Muscle of leg (tissue), 3 donors: ENCODE measurements at regions not wholly inside any gene's neighbourhood (a gene's known extent, or its start where the extent isn't known, plus 50 kb on each side); places are given as distances from the start of the nearest gene placed in this dataset.
A peak's percentile ranks its signal among the peaks of the same experiment; 100 is the strongest.

ENCODE experiments used
- DNase-seq: peaks from one replicate; pipeline ENCODE4 v3.0.0; 2013
- H3K27ac ChIP-seq: one replicate; pipeline ENCODE4 v1.5.1; 2013; ENCODE audit warnings: mild to moderate bottlenecking, low read length, control low read depth
- H3K27me3 ChIP-seq: one replicate; pipeline ENCODE4 v1.6.1; 2013; ENCODE audit warnings: low read length; ENCODE audit not compliant: control insufficient read depth, insufficient read depth
- H3K36me3 ChIP-seq: one replicate; pipeline ENCODE4 v1.6.1; 2013; ENCODE audit warnings: low read length; ENCODE audit not compliant: control insufficient read depth, insufficient read depth
- H3K4me1 ChIP-seq: one replicate; pipeline ENCODE4 v1.6.1; 2013; ENCODE audit warnings: low read length; ENCODE audit not compliant: control insufficient read depth, insufficient read depth
- H3K4me3 ChIP-seq: one replicate; pipeline ENCODE4 v1.5.1; 2013; ENCODE audit warnings: low read length, control low read depth
- H3K9me3 ChIP-seq: replicated peaks from 2 replicates; pipeline ENCODE4 v1.6.1; 2013; ENCODE audit warnings: low read depth, low read length; ENCODE audit not compliant: control insufficient read depth
- WGBS: methylation state at CpG from one replicate; pipeline ENCODE4 v1.1.5; 2013; ENCODE audit warnings: missing lambda C conversion rate; ENCODE audit not compliant: insufficient coverage; 5-methylcytosine and 5-hydroxymethylcytosine counted together

GRCh38 chr18:38923540-38923939 lies 1357.9 kb upstream of the CELF4 start:
- Histone ChIP-seq H3K27me3 (no peaks in the 10 kb centered on the region), H3K27ac (no peak overlapping the region), H3K9me3 (no peaks in the 10 kb centered on the region), H3K4me1 (no peaks in the 10 kb centered on the region), H3K4me3 (no peak overlapping the region), H3K36me3 (no peaks in the 10 kb centered on the region)
- WGBS = 83% methylated on average over 1 of the region's 3 CpGs
- DNase-seq = no peak

GRCh38 chr18:38923126-38923525 lies 1357.5 kb upstream of the CELF4 start:
- no peak overlapping the region for H3K27ac ChIP-seq
- no peaks in the 10 kb centered on the region for H3K27me3 ChIP-seq
- no peaks in the 10 kb centered on the region for H3K4me1 ChIP-seq
- no peaks in the 10 kb centered on the region for H3K36me3 ChIP-seq
- no peak for DNase-seq
- H3K9me3 ChIP-seq = no peaks in the 10 kb centered on the region
- no CpG with 5 or more reads among the region's 1 CpG for WGBS
- no peak overlapping the region for H3K4me3 ChIP-seq

GRCh38 chr18:38909972-38910371 lies 1344.4 kb upstream of the CELF4 start:
- DNase-seq = no peak
- H3K27me3 ChIP-seq = no peaks in the 10 kb centered on the region
- no CpG with 5 or more reads among the region's 2 CpGs for WGBS

GRCh38 chr18:38902796-38903195 lies 1337.2 kb upstream of the CELF4 start:
- no peaks in the 10 kb centered on the region for H3K4me1 ChIP-seq
- 50% methylated on average over 1 of the region's 2 CpGs for WGBS
- H3K4me3 ChIP-seq = no peak overlapping the region
- H3K36me3 ChIP-seq = no peaks in the 10 kb centered on the region
- H3K27ac ChIP-seq = no peak overlapping the region
- H3K27me3 ChIP-seq = no peaks in the 10 kb centered on the region
- peak; percentile 86 for DNase-seq
- no peaks in the 10 kb centered on the region for H3K9me3 ChIP-seq

More at GRCh38 chr18:38909972-38910371, 1344.4 kb upstream of the CELF4 start:
- Histone ChIP-seq H3K36me3 (no peaks in the 10 kb centered on the region), H3K27ac (no peak overlapping the region), H3K4me3 (no peak overlapping the region), H3K4me1 (no peaks in the 10 kb centered on the region), H3K9me3 (no peaks in the 10 kb centered on the region)

- H3K9me3 ChIP-seq = no peaks in the 10 kb centered on the region
- H3K4me1 ChIP-seq = no peaks in the 10 kb centered on the region
- DNase-seq = no peak
- no peak overlapping the region for H3K27ac ChIP-seq
- 86% methylated on average over 1 of the region's 4 CpGs for WGBS
- H3K36me3 ChIP-seq = no peaks in the 10 kb centered on the region
- H3K4me3 ChIP-seq = no peak overlapping the region
- no peaks in the 10 kb centered on the region for H3K27me3 ChIP-seq
Measured at GRCh38 chr18:38900445-38900844, 1334.8 kb upstream of the CELF4 start.

GRCh38 chr18:38900031-38900430 lies 1334.4 kb upstream of the CELF4 start:
- no peak overlapping the region for H3K4me3 ChIP-seq
- no peaks in the 10 kb centered on the region for H3K4me1 ChIP-seq
- H3K36me3 ChIP-seq = no peaks in the 10 kb centered on the region
- no peak for DNase-seq
- H3K27ac ChIP-seq = no peak overlapping the region
- H3K9me3 ChIP-seq = no peaks in the 10 kb centered on the region
- no peaks in the 10 kb centered on the region for H3K27me3 ChIP-seq
- 86% methylated on average over 2 of the region's 2 CpGs for WGBS

GRCh38 chr18:38899252-38899651 lies 1333.7 kb upstream of the CELF4 start:
- no peak overlapping the region for H3K27ac ChIP-seq
- no peaks in the 10 kb centered on the region for H3K36me3 ChIP-seq
- no peaks in the 10 kb centered on the region for H3K9me3 ChIP-seq
- H3K4me3 ChIP-seq = no peak overlapping the region
- no peaks in the 10 kb centered on the region for H3K4me1 ChIP-seq
- no peak for DNase-seq
- no CpG with 5 or more reads among the region's 2 CpGs for WGBS
- no peaks in the 10 kb centered on the region for H3K27me3 ChIP-seq

GRCh38 chr18:38898167-38898566 lies 1332.6 kb upstream of the CELF4 start:
- Histone ChIP-seq H3K27ac (no peak overlapping the region), H3K36me3 (no peaks in the 10 kb centered on the region), H3K27me3 (no peaks in the 10 kb centered on the region), H3K4me1 (no peaks in the 10 kb centered on the region), H3K4me3 (no peak overlapping the region), H3K9me3 (no peaks in the 10 kb centered on the region)
- no peak for DNase-seq
- no CpG with 5 or more reads among the region's 3 CpGs for WGBS

- DNase-seq = peak; percentile 90
- no peak overlapping the region for H3K27ac ChIP-seq
- no peaks in the 10 kb centered on the region for H3K9me3 ChIP-seq
- WGBS = no CpG with 5 or more reads among the region's 2 CpGs
- no peak overlapping the region for H3K4me3 ChIP-seq
- H3K4me1 ChIP-seq = no peaks in the 10 kb centered on the region
- H3K27me3 ChIP-seq = no peaks in the 10 kb centered on the region
- H3K36me3 ChIP-seq = no peaks in the 10 kb centered on the region
Measured at GRCh38 chr18:38895560-38895959, 1330.0 kb upstream of the CELF4 start.

- Histone ChIP-seq H3K36me3 (no peaks in the 10 kb centered on the region), H3K4me1 (no peaks in the 10 kb centered on the region), H3K9me3 (no peaks in the 10 kb centered on the region), H3K27me3 (no peaks in the 10 kb centered on the region), H3K4me3 (no peak overlapping the region), H3K27ac (no peak overlapping the region)
- no peak for DNase-seq
- WGBS = 100% methylated on average over 1 of the region's 2 CpGs
Measured at GRCh38 chr18:38887671-38888020, 1322.0 kb upstream of the CELF4 start.

- Histone ChIP-seq H3K27me3 (no peaks in the 10 kb centered on the region), H3K27ac (no peak overlapping the region), H3K9me3 (no peaks in the 10 kb centered on the region), H3K4me1 (no peaks in the 10 kb centered on the region), H3K4me3 (no peak overlapping the region), H3K36me3 (no peaks in the 10 kb centered on the region)
- no peak for DNase-seq
- no CpG with 5 or more reads among the region's 4 CpGs for WGBS
Measured at GRCh38 chr18:38886861-38887670, 1321.5 kb upstream of the CELF4 start.
